GM12878 (cell line): ENCODE measurements at regions not wholly inside any gene's neighbourhood (a gene's known extent, or its start where the extent isn't known, plus 50 kb on each side); places are given as distances from the start of the nearest gene placed in this dataset.

Source experiments
- ATAC-seq: fragments of 200-7000 bp; cut with Tn5 transposase; 3 replicates; pipeline ENCODE4 v1.9.1; 2020; ENCODE audit warnings: mild to moderate bottlenecking, moderate library complexity
- BruUV-seq: library from RNA; stranded (reverse); fragments of 400-500 nt; replicated peaks from 2 replicates; lab custom pipeline; 2021; lab: Mats Ljungman, UMichigan
- CTCF ChIA-PET: fragments of 300-600 bp; sonication (Branson Sonifier 250); formaldehyde crosslinking; extraction: SDS; loops from one replicate; lab custom pipeline; 2021; ENCODE audit warnings: inconsistent platforms; lab: Yijun Ruan, JAX
- POLR2A ChIA-PET: fragments of 350-600 bp; formaldehyde crosslinking; extraction: SDS; loops from one replicate; lab custom pipeline; 2021; ENCODE audit warnings: inconsistent platforms; lab: Charles Lee
- RAD21 ChIA-PET: fragments of 300-600 bp; sonication (Branson Sonifier 250); formaldehyde crosslinking; loops from one replicate; lab custom pipeline; 2023; ENCODE audit warnings: antibody characterized with exemption; ENCODE audit not compliant: unreplicated experiment; lab: Charles Lee
- SMC1A ChIA-PET: fragments of 300-600 bp; sonication (Branson Sonifier 250); formaldehyde crosslinking; loops from one replicate; lab custom pipeline; 2023; ENCODE audit not compliant: unreplicated experiment, uncharacterized antibody; lab: Charles Lee
- DNase-seq: peaks from one replicate; pipeline ENCODE4 v3.0.0-alpha.2; 2011; ENCODE audit warnings: low read depth, low spot score
- FAIRE-seq: peaks from 3 replicates; lab custom pipeline; 2011; peaks lifted over from hg19 to GRCh38; lab: Jason Lieb, UNC
- H2AFZ ChIP-seq: 2 replicates; pipeline ENCODE4 v1.6.0; 2011; ENCODE audit warnings: low read depth, low read length, control low read depth; ENCODE audit not compliant: control insufficient read depth
- H3K27ac ChIP-seq: 2 replicates; pipeline ENCODE4 v1.5.1; 2011; ENCODE audit warnings: control low read depth; ENCODE audit not compliant: control insufficient read depth, insufficient read depth
- H3K27me3 ChIP-seq, 2 experiments: replicated peaks in 1 of 2; 2 replicates each; pipeline versions ENCODE4 v1.6.0 to v1.6.1; 2011; ENCODE audit warnings: low read length in 1 of 2; ENCODE audit not compliant: control insufficient read depth in 2 of 2, insufficient read depth in 2 of 2
- H3K36me3 ChIP-seq, 2 experiments: 2 replicates each; pipeline ENCODE4 v1.5.1; 2011; ENCODE audit warnings: low read length in 1 of 2; ENCODE audit not compliant: control insufficient read depth in 2 of 2, insufficient read depth in 2 of 2
- H3K4me1 ChIP-seq: 2 replicates; pipeline ENCODE4 v1.6.1; 2011; ENCODE audit warnings: mild to moderate bottlenecking, low read length, moderate library complexity, mixed read lengths; ENCODE audit not compliant: control insufficient read depth, insufficient read depth
- H3K4me2 ChIP-seq: 2 replicates; pipeline ENCODE4 v1.6.0; 2011; ENCODE audit warnings: control low read depth; ENCODE audit not compliant: control insufficient read depth, insufficient read depth
- H3K4me3 ChIP-seq: fragments of 200-600 bp; sonication (generic); 2 replicates; pipeline ENCODE4 v1.5.1; 2016
- H3K79me2 ChIP-seq: 2 replicates; pipeline ENCODE4 v1.6.0; 2011; ENCODE audit warnings: low read length; ENCODE audit not compliant: control insufficient read depth, insufficient read depth
- H3K9ac ChIP-seq: 2 replicates; pipeline ENCODE4 v1.8.0; 2011; ENCODE audit warnings: low read length, control low read depth, mixed read lengths; ENCODE audit not compliant: control insufficient read depth, insufficient read depth
- H3K9me3 ChIP-seq: replicated peaks from 3 replicates; pipeline ENCODE4 v1.5.1; 2011; ENCODE audit warnings: mild to moderate bottlenecking, low read length; ENCODE audit not compliant: control insufficient read depth, insufficient read depth
- H4K20me1 ChIP-seq: 2 replicates; pipeline ENCODE4 v1.6.0; 2011; ENCODE audit not compliant: control insufficient read depth, insufficient read depth
- ASH2L ChIP-seq: fragments of 300-600, 200-600 bp; sonication (generic); IDR thresholded peaks from 2 replicates; pipeline ENCODE4 v1.6.1; 2017; ENCODE audit warnings: low read depth, mild to moderate bottlenecking, borderline replicate concordance
- BCL3 ChIP-seq: IDR thresholded peaks from 2 replicates; pipeline ENCODE4 v1.6.1; 2011; ENCODE audit warnings: borderline replicate concordance, low read depth, mild to moderate bottlenecking, moderate library complexity, low read length; ENCODE audit not compliant: insufficient read depth, poor library complexity, severe bottlenecking
- CBX3 ChIP-seq: fragments of 200-600 bp; sonication (generic); IDR thresholded peaks from 2 replicates; pipeline ENCODE4 v1.6.1; 2016; ENCODE audit warnings: low read depth, borderline replicate concordance
- CREB1 ChIP-seq: IDR thresholded peaks from 2 replicates; pipeline ENCODE4 v1.6.1; 2012; ENCODE audit warnings: low read depth, mild to moderate bottlenecking, inconsistent platforms
- MEF2A ChIP-seq: IDR thresholded peaks from 2 replicates; pipeline ENCODE4 v1.6.1; 2011; ENCODE audit warnings: low read depth, mild to moderate bottlenecking, low read length, moderate library complexity; ENCODE audit not compliant: insufficient read depth
- MYB ChIP-seq: fragments of 150-350 bp; IDR thresholded peaks from 2 replicates; pipeline ENCODE4 v1.6.1; 2014; ENCODE audit warnings: mild to moderate bottlenecking, low read depth, low read length, borderline replicate concordance
- NFIC ChIP-seq: IDR thresholded peaks from 2 replicates; pipeline ENCODE4 v1.6.1; 2012; ENCODE audit warnings: low read depth, mild to moderate bottlenecking, inconsistent platforms, low read length, moderate library complexity
- NFYB ChIP-seq: IDR thresholded peaks from 2 replicates; pipeline ENCODE4 v1.6.1; 2011; ENCODE audit warnings: low read depth, mild to moderate bottlenecking, low read length, improper control_type of control experiment, moderate library complexity; ENCODE audit not compliant: insufficient read depth
- RUNX3 ChIP-seq: IDR thresholded peaks from 2 replicates; pipeline ENCODE4 v1.6.1; 2012; ENCODE audit warnings: low read length, inconsistent platforms
- SKIL ChIP-seq: fragments of 450-650 bp; IDR thresholded peaks from 2 replicates; pipeline ENCODE4 v1.6.1; 2017; ENCODE audit warnings: mild to moderate bottlenecking, low read depth, inconsistent platforms; ENCODE audit not compliant: poor library complexity, severe bottlenecking
- SREBF1 ChIP-seq: IDR thresholded peaks from 2 replicates; pipeline ENCODE4 v1.6.1; 2012; ENCODE audit warnings: mild to moderate bottlenecking, low read length
- USF1 ChIP-seq: IDR thresholded peaks from 2 replicates; pipeline ENCODE4 v1.6.1; 2011; ENCODE audit warnings: borderline replicate concordance, low read depth, mild to moderate bottlenecking, moderate library complexity, mixed read lengths, low read length; ENCODE audit not compliant: insufficient read depth; ENCODE audit errors: extremely low read length
- ZBTB11 ChIP-seq: fragments of 450-650 bp; formaldehyde crosslinking; IDR thresholded peaks from 2 replicates; pipeline ENCODE4 v1.5.0; 2022; ENCODE audit warnings: mild to moderate bottlenecking, missing genetic modification characterization
- ZNF217 ChIP-seq: fragments of 450-650 bp; IDR thresholded peaks from 2 replicates; pipeline ENCODE4 v1.6.1; 2017; ENCODE audit warnings: antibody characterized with exemption, mild to moderate bottlenecking
- WGBS: methylation state at CpG from one replicate; pipeline ENCODE4 v1.1.6; 2016; ENCODE audit warnings: low lambda C conversion rate; ENCODE audit not compliant: insufficient replicate concordance, insufficient coverage; ENCODE audit errors: missing lambda C conversion rate; 5-methylcytosine and 5-hydroxymethylcytosine counted together
- in situ Hi-C: fragments of 300-500 bp; cut with MboI; formaldehyde crosslinking; loops from 9 replicates; pipeline ENCODE4 v1.14.3; 2018; ENCODE audit warnings: mixed read lengths
- intact Hi-C: fragments of 100-400 bp; cut with micrococcal nuclease; formaldehyde crosslinking; loops from one replicate; pipeline ENCODE4 v1.14.2; 2022; ENCODE audit not compliant: unreplicated experiment

DNA sequence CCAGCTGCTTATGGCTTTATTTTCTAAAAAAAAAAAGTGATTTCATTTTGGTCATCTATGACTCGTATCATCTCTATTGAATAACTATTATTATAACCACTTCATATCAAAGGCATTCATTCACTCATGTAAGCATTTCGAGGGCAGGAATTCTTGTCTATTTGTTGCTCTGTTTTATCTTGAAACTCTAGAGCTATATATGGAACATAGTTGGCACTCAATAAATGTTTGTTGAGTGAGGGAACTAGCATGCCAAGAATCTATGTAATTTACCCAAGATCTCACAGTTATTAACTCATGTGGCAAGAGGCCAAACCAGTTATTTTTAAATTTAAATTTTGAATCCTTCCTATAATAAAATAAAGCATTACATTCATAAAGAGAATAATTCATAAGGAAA is 470.1 kb downstream of the TMX3 start:
- H3K79me2 ChIP-seq = no peaks in the 10 kb centered on the region
- CTCF ChIA-PET = interaction anchor here (0.6 kb wide), 1 partner anchor 30 kb away, joined by 3 read pairs; no protein-coding TSS in a partner anchor
- no peaks in the 10 kb centered on the region for H3K27me3 ChIP-seq
- H3K4me2 ChIP-seq = no peak overlapping the region
- no peaks in the 10 kb centered on the region for H3K36me3 ChIP-seq
- no peak overlapping the region for H3K4me3 ChIP-seq
- no peak for FAIRE-seq
- ATAC-seq = no peak
- DNase-seq = no peak
- H2AFZ ChIP-seq = no peak overlapping the region
- H4K20me1 ChIP-seq = no peaks in the 10 kb centered on the region
- POLR2A ChIA-PET = no interaction called here
- H3K9ac ChIP-seq = no peak overlapping the region
- in situ Hi-C loops (no loop called here), intact Hi-C loops (no loop called here)
- 2% methylated on average over 2 of the region's 2 CpGs for WGBS
- no peaks in the 10 kb centered on the region for H3K9me3 ChIP-seq
- no peak for TF ChIP-seq SREBF1
- TF ChIP-seq CBX3 = no peak
- no peak for TF ChIP-seq RUNX3
- TF ChIP-seq ZBTB11 (CRISPR knock-in tag) = no peak
- TF ChIP-seq CREB1 = no peak
- no peak for TF ChIP-seq ZNF217
- TF ChIP-seq NFYB = no peak
- no peak for TF ChIP-seq USF1
- TF ChIP-seq MYB = no peak
- TF ChIP-seq NFIC = no peak
- TF ChIP-seq SKIL = no peak
- no peak for TF ChIP-seq MEF2A
- TF ChIP-seq BCL3 = no peak
- no peak for TF ChIP-seq ASH2L
- H3K4me1 ChIP-seq = no peaks in the 10 kb centered on the region
- H3K27ac ChIP-seq = no peak overlapping the region
- no TSS peak for BruUV-seq
- RAD21 ChIA-PET = no interaction called here
- SMC1A ChIA-PET = no interaction called here
